GM18868 (cell line): ENCODE measurements at regions not wholly inside any gene's neighbourhood (a gene's known extent, or its start where the extent isn't known, plus 50 kb on each side); places are given as distances from the start of the nearest gene placed in this dataset.

ENCODE experiments used
- ATAC-seq: cut with Tn5 transposase; IDR thresholded peaks from one replicate; pipeline ENCODE4 v1.9.1; 2021; ENCODE audit warnings: mild to moderate bottlenecking, moderate library complexity; ENCODE audit not compliant: unreplicated experiment

DNA sequence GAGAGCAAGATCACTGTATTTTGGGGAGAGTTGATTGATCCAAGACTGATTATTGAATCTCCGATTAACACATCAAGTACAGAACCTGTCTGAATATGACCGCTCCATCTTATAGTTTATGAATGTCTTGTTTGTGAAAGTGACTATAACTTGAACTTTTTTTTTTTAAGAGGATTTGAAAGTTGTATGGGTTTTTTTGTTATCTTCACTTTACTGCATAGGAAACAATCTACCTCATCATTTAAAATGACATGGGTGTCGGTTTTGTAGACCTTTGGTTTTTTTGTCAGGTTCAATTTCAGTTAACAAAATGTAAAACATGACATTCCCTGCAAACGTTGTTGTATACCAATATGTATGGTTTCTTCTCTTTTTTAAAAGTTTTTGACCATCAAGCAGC, 103.0 kb upstream of the NUDT6 start:
- ATAC-seq = no peak

DNA sequence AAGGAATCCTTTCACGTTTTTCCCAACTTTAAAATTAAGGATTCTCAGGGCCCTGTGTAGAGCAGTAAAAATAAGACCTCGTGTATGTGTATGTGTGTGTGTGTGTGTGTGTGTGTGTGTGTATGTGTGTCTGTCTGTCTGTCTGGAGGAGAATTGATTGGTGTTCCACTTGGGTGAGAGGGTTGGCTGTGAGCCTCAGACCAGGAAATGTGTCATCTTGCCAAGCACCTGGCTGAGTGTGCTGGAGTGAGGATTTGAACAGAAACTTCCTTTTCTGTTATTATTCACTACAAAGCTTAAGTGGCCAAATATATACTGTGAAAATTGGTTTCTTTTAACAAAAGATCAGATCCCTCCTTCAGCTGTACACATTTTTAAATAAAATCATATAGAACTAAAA, 103.6 kb upstream of the NUDT6 start:
- peak; percentile 73 for ATAC-seq

GRCh38 chr4:123031664-123032063, 109.3 kb upstream of the NUDT6 start:
- no peak for ATAC-seq

DNA sequence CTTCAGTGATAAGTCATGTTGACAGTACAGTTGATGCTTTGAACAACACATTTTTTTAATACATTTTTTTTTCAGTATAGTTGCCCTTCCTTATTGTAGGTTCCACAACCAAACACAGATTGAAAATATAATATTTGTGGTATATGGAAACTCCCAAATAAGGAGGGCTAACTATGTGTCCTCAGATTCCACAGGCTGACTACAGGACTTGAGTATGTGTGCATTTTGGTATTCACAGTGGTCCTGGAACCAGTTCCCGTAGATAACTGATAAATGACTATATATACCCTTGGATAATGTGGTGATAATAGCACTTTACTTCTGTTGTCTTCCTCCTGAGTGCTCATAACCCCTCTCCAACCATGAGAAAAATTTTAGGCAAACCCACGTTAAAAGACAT, 111.6 kb upstream of the NUDT6 start:
- no peak for ATAC-seq

GRCh38 chr4:123035239-123035638, 112.8 kb upstream of the NUDT6 start:
- ATAC-seq = no peak

GRCh38 chr4:123037804-123038203, 115.4 kb upstream of the NUDT6 start:
- ATAC-seq = no peak

DNA sequence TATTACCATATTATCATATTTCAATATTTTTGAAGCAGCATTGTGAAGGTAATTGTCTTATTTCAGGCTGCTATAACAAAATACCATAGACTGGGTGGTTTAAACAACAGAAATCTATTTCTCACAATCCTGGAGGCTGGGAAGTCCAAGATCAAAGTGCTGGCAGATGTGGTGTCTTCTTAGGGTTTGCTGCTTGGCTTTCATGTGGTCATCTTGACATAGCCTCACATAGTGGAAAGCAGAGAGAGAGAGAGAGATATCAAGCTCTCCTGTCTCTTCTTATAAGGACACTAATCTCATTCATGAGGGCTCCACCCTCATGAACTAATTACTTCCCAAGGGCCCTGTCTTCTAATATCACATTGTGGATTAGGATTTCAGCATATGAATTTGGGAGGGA, 119.7 kb upstream of the NUDT6 start:
- ATAC-seq = no peak

GRCh38 chr4:123043013-123043412, 120.6 kb upstream of the NUDT6 start:
- ATAC-seq = no peak

- no peak for ATAC-seq
Observed at GRCh38 chr4:123043793-123044425, 121.5 kb upstream of the NUDT6 start.

GRCh38 chr4:123046096-123046495, 123.7 kb upstream of the NUDT6 start:
- no peak for ATAC-seq

- ATAC-seq = no peak
Observed at GRCh38 chr4:123050018-123050417, 127.6 kb upstream of the NUDT6 start.

DNA sequence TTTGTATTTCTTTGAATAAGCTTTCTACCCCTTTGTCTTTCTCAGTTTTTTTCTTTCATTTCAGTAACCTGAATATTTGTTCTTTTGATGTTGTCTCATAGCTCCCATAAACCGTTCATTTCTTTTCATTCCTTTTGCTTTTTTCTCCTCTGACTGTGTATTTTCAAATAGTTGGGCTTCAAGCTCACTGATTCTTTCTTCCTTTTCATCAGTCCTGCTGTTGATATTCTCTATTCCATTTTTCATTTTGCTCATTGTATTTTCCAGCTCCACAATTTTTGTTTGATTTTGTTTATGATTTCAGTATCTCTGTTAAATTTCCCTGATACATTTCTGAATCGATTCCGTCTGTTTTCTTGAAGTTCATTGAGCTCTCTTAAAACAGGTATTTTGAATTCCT, 129.6 kb upstream of the NUDT6 start:
- ATAC-seq = no peak

DNA sequence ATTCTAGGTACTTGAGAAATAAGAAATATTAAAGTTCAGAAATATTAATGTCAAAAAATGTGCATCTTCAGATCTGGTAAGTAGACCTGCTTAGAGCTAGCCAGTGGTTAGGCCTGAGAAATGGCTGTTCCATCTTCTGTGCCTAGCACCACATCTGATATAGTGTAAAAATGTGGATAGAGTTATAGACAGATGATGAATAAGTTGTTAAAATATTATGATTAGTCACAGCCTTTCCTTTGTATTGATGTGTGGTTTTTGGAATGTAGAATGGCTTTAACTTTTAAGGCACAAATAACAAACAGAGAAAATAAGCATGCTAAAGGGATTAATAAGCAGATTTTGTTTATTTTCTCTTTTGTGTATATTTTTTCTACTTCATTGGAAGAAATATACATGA, 133.5 kb upstream of the NUDT6 start:
- no peak for ATAC-seq

- ATAC-seq = no peak
Observed at GRCh38 chr4:123060039-123060770, 137.8 kb upstream of the NUDT6 start.

GRCh38 chr4:123064390-123064789, 142.0 kb upstream of the NUDT6 start:
- ATAC-seq = no peak

DNA sequence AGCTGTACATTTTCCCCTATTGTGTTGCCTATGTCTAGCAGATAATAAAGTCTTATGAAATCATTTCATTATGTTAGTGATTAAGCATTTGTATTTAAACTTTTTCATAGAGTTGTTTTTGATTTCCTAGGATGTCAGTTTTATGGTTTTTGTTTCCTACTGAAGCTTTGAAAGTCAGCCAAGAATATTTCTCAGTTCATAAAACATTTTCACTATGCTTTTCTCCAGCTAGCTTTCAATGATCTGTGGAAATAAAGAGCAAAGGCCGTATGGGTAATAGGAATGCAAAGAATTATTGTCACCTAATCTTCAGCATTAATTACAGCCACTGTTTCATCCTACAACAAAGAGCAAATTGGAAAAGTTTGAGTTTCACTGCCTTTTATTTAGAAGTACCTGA, 145.7 kb upstream of the NUDT6 start:
- no peak for ATAC-seq

DNA sequence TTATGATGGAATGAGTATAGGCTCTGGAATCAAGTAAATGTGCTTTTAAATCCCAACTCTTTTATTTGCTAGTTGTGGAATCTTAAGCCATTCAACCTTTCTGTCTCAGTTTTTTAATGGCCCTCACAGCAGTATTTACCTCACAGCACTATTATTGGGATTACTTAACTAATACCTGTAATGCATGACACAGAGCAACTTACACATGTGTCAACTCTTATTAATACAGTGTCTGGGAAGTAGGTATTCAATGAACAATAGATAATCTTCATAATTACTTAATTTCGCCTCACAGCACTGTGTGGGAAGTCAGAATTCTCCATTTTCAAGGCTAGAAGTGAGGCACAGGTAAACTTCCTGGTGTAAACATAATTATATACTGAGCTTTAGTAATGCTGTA, 149.7 kb upstream of the NUDT6 start:
- no peak for ATAC-seq

DNA sequence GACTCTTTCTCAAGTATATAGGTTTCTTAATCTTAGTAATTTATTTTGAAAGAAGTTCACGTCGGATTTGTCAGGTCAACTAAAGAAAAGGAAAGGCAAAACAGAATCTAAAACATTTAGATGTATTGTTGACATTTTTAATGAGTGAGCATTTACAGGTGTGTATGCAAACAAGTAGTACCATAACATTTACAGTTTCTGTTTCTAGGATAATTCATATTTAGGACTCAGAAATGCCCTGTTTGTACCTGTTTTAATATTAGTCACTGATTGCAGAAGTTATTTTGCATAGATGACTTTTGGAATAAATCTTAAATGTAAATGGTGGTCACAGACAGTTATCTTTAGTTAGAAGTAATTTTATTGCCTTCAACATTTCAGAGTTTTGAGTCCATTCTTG, 151.3 kb upstream of the NUDT6 start:
- no peak for ATAC-seq

DNA sequence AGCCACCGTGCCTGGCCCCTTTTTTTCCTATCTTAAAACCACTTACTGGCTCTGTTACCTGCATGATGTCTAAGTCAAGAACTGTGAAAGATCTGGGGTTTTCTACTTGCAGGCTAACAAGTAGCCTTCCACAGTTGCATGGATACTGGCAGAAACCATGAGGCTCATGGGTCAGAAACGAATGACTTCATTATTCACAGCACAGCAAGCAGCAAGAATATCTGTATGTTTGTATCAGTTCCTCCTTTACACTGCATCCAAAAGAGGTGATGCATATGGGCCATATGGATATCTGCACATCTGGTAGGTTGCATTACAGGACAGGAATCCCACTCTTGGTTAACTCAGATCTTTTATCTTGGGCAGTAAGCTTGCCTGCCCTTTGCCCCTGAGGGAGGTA, 154.9 kb upstream of the NUDT6 start:
- ATAC-seq = peak; percentile 75

- no peak for ATAC-seq
Observed at GRCh38 chr4:123081971-123082370, 159.6 kb upstream of the NUDT6 start.

- peak; percentile 64 for ATAC-seq
Observed at GRCh38 chr4:123083646-123084045, 161.2 kb upstream of the NUDT6 start.

- no peak for ATAC-seq
Observed at GRCh38 chr4:123088501-123088900, 166.1 kb upstream of the NUDT6 start.

DNA sequence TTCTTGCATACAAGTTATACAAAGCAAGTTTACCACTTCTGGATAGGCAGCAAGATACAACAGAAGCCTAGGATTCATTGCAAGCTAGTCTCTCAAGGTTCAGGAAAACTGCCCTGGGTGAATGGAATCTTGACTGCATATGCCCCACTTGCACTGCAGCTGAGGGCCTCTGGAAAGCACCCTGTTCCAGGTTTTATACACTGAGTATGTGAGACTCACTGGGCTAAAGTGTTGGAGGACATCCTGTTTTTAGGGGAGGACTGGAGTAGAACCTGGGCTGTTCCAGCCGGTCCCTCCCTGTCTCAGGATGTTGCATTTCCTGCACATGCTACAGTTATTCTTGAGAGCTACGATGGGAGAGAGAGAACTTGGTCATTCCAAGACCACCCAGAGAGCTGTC, 168.5 kb upstream of the NUDT6 start:
- ATAC-seq = no peak
